ENCODE measurements at regions not wholly inside any gene's neighbourhood (a gene's known extent, or its start where the extent isn't known, plus 50 kb on each side); places are given as distances from the start of the nearest gene placed in this dataset.

DNA sequence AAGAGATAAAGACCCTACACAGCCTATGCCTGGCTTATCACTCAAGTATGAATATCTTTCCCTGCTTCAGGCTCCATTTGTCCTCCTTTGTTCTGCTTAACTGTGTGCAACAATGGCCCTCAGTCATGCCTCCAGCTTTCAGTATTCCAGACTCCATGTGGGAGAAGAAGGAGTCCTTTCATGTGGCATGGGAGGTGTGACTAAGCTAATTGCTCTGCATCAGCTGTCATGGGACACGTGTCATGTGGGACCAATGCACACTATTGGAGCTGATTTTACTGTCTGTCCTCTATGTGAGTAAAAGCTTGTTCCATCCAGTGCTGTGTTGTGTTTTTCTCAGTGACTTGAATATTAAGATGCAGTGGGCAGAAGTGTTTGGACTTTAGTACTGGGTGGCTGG is 1198.3 kb downstream of the OLFM4 start:
- TF ChIP-seq ZFP3 (CRISPR knock-in tag; IDR thresholded peaks at IDR 0.05) (no peak), ZFP30 (CRISPR knock-in tag; IDR thresholded peaks at IDR 0.05) (no peak), RARB (CRISPR knock-in tag; IDR thresholded peaks at IDR 0.05) (no peak), TOX (CRISPR knock-in tag; IDR thresholded peaks at IDR 0.05; ENCODE audit: borderline replicate concordance) (no peak), PPARA (CRISPR knock-in tag; IDR thresholded peaks at IDR 0.05; ENCODE audit: borderline replicate concordance) (no peak), GLIS3 (CRISPR knock-in tag; IDR thresholded peaks at IDR 0.05) (no peak), ISL1 (CRISPR knock-in tag; IDR thresholded peaks at IDR 0.05) (no peak), ZNF8 (CRISPR knock-in tag; IDR thresholded peaks at IDR 0.05) (no peak)
- TF ChIP-seq, protein P1, sequence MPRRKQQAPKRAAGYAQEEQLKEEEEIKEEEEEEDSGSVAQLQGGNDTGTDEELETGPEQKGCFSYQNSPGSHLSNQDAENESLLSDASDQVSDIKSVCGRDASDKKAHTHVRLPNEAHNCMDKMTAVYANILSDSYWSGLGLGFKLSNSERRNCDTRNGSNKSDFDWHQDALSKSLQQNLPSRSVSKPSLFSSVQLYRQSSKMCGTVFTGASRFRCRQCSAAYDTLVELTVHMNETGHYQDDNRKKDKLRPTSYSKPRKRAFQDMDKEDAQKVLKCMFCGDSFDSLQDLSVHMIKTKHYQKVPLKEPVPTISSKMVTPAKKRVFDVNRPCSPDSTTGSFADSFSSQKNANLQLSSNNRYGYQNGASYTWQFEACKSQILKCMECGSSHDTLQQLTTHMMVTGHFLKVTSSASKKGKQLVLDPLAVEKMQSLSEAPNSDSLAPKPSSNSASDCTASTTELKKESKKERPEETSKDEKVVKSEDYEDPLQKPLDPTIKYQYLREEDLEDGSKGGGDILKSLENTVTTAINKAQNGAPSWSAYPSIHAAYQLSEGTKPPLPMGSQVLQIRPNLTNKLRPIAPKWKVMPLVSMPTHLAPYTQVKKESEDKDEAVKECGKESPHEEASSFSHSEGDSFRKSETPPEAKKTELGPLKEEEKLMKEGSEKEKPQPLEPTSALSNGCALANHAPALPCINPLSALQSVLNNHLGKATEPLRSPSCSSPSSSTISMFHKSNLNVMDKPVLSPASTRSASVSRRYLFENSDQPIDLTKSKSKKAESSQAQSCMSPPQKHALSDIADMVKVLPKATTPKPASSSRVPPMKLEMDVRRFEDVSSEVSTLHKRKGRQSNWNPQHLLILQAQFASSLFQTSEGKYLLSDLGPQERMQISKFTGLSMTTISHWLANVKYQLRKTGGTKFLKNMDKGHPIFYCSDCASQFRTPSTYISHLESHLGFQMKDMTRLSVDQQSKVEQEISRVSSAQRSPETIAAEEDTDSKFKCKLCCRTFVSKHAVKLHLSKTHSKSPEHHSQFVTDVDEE (CRISPR knock-in tag; IDR thresholded peaks at IDR 0.05): no peak
- TF ChIP-seq, protein P2, sequence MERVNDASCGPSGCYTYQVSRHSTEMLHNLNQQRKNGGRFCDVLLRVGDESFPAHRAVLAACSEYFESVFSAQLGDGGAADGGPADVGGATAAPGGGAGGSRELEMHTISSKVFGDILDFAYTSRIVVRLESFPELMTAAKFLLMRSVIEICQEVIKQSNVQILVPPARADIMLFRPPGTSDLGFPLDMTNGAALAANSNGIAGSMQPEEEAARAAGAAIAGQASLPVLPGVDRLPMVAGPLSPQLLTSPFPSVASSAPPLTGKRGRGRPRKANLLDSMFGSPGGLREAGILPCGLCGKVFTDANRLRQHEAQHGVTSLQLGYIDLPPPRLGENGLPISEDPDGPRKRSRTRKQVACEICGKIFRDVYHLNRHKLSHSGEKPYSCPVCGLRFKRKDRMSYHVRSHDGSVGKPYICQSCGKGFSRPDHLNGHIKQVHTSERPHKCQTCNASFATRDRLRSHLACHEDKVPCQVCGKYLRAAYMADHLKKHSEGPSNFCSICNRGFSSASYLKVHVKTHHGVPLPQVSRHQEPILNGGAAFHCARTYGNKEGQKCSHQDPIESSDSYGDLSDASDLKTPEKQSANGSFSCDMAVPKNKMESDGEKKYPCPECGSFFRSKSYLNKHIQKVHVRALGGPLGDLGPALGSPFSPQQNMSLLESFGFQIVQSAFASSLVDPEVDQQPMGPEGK (CRISPR knock-in tag; IDR thresholded peaks at IDR 0.05; ENCODE audit: borderline replicate concordance): no peak
